K562 (cell line): ENCODE measurements at regions not wholly inside any gene's neighbourhood (a gene's known extent, or its start where the extent isn't known, plus 50 kb on each side); places are given as distances from the start of the nearest gene placed in this dataset.

ENCODE experiments used
- ATAC-seq: fragments of 200-7000 bp; cut with Tn5 transposase; 3 replicates; pipeline ENCODE4 v1.9.1; 2020; ENCODE audit warnings: moderate library complexity
- BruUV-seq: library from RNA; stranded (reverse); fragments of 400-500 nt; replicated peaks from 2 replicates; lab custom pipeline; 2021; lab: Mats Ljungman, UMichigan
- CTCF ChIA-PET: fragments of 300-600 bp; formaldehyde crosslinking; extraction: SDS; loops from one replicate; lab custom pipeline; 2021; ENCODE audit warnings: low intra/inter-chr PET ratio; lab: Yijun Ruan, JAX
- POLR2A ChIA-PET: fragments of 300-600, 350-650 bp; sonication (Branson Sonifier 250); formaldehyde crosslinking; extraction: SDS; loops from one replicate; lab custom pipeline; 2021; ENCODE audit warnings: antibody characterized with exemption, inconsistent platforms; lab: Yijun Ruan, JAX
- DNase-seq, 4 experiments: peaks; one replicate each; pipeline versions ENCODE4 v3.0.0 to v3.0.0-alpha.2; 2011 to 2018; ENCODE audit warnings: low spot score in 3 of 4, mixed read lengths in 3 of 4; ENCODE audit errors: extremely low read depth in 1 of 4
- FAIRE-seq: peaks from 2 replicates; lab custom pipeline; 2011; peaks lifted over from hg19 to GRCh38; lab: Jason Lieb, UNC
- H2AFZ ChIP-seq: 2 replicates; pipeline ENCODE4 v1.6.0; 2011; ENCODE audit warnings: low read depth, low read length, control low read depth, inconsistent platforms
- H3K27ac ChIP-seq: fragments of 200-600 bp; 3 replicates; pipeline ENCODE4 v1.8.0; 2011; ENCODE audit warnings: low read depth, mild to moderate bottlenecking, control low read depth, inconsistent platforms, low read length, moderate library complexity, mixed read lengths; ENCODE audit errors: extremely low read depth
- H3K27me3 ChIP-seq, 2 experiments: fragments of 300-600 bp in 1 of 2; 2 replicates in 1 of 2; 3 replicates in 1 of 2; pipeline versions ENCODE4 v1.6.0 to v1.8.0; 2011; ENCODE audit warnings: inconsistent platforms in 2 of 2, low read length in 2 of 2, mild to moderate bottlenecking in 1 of 2, mixed read lengths in 1 of 2, moderate library complexity in 1 of 2; ENCODE audit not compliant: control insufficient read depth in 2 of 2, insufficient read depth in 2 of 2
- H3K36me3 ChIP-seq: fragments of 300-600 bp; 3 replicates; pipeline ENCODE4 v1.8.0; 2011; ENCODE audit warnings: mild to moderate bottlenecking, low read length, inconsistent platforms; ENCODE audit not compliant: control insufficient read depth, insufficient read depth
- H3K4me1 ChIP-seq, 2 experiments: fragments of 200-600 bp in 1 of 2; replicated peaks in 1 of 2; 2 replicates in 1 of 2; 3 replicates in 1 of 2; pipeline versions ENCODE4 v1.5.1 to v1.8.0; 2011; ENCODE audit warnings: inconsistent platforms in 2 of 2, low read length in 2 of 2, mild to moderate bottlenecking in 1 of 2, mixed read lengths in 1 of 2, moderate library complexity in 1 of 2; ENCODE audit not compliant: control insufficient read depth in 2 of 2, insufficient read depth in 2 of 2
- H3K4me2 ChIP-seq: 2 replicates; pipeline ENCODE4 v1.6.1; 2011; ENCODE audit warnings: low read length, control low read depth, inconsistent platforms, mixed read lengths; ENCODE audit not compliant: insufficient read depth
- H3K4me3 ChIP-seq: fragments of 200-600 bp; sonication (generic), shearing (Covaris generic); 2 replicates; pipeline ENCODE4 v1.5.1; 2016; ENCODE audit warnings: control low read depth, inconsistent platforms
- H3K79me2 ChIP-seq: fragments of 200-600 bp; 3 replicates; pipeline ENCODE4 v1.8.0; 2011; ENCODE audit warnings: low read length, inconsistent platforms; ENCODE audit not compliant: control insufficient read depth, insufficient read depth
- H3K9ac ChIP-seq, 2 experiments: 2 replicates each; pipeline versions ENCODE4 v1.6.0 to v1.6.1; 2011; ENCODE audit warnings: low read depth in 2 of 2, low read length in 2 of 2, control low read depth in 1 of 2, inconsistent platforms in 1 of 2, mild to moderate bottlenecking in 1 of 2, mixed read lengths in 1 of 2; ENCODE audit not compliant: insufficient read depth in 1 of 2
- H3K9me1 ChIP-seq: one replicate; pipeline ENCODE4 v1.6.0; 2011; ENCODE audit warnings: inconsistent platforms, mild to moderate bottlenecking, low read length, moderate library complexity; ENCODE audit not compliant: control insufficient read depth, insufficient read depth
- H3K9me3 ChIP-seq: replicated peaks from 2 replicates; pipeline ENCODE4 v1.5.1; 2011; ENCODE audit warnings: low read depth, low read length, inconsistent platforms; ENCODE audit not compliant: control insufficient read depth, insufficient read depth
- H4K20me1 ChIP-seq: replicated peaks from 2 replicates; pipeline ENCODE4 v1.6.1; 2011; ENCODE audit warnings: low read length, inconsistent platforms, mixed read lengths; ENCODE audit not compliant: control insufficient read depth, insufficient read depth
- BCL6 ChIP-seq: fragments of 250-450 bp; sonication (Bioruptor Pico); IDR thresholded peaks from 2 replicates; pipeline ENCODE4 v1.4.0; 2020
- CTCF ChIP-seq, 3 experiments: IDR thresholded peaks in 2 of 3; conservative IDR thresholded peaks in 1 of 3; 2 replicates each; pipeline ENCODE4 v1.5.1; 2011 to 2012; ENCODE audit warnings: low read length in 3 of 3, mild to moderate bottlenecking in 3 of 3, control low read depth in 2 of 3, improper control_type of control experiment in 1 of 3, inconsistent platforms in 1 of 3, low read depth in 1 of 3, mixed read lengths in 1 of 3, moderate library complexity in 1 of 3; ENCODE audit not compliant: insufficient read depth in 2 of 3
- FOXK2 ChIP-seq, 2 experiments: fragments of 450-650 bp; IDR thresholded peaks in 1 of 2; conservative IDR thresholded peaks in 1 of 2; 2 replicates each; pipeline ENCODE4 v1.6.1; 2016; ENCODE audit warnings: low read depth in 2 of 2, mild to moderate bottlenecking in 1 of 2
- POU5F1 ChIP-seq: fragments of 150-350 bp; IDR thresholded peaks from 2 replicates; pipeline ENCODE4 v1.6.1; 2014; ENCODE audit warnings: borderline replicate concordance, low read length, low read depth, mild to moderate bottlenecking; ENCODE audit not compliant: partially characterized antibody
- RAD21 ChIP-seq, 2 experiments: fragments of 250-450 bp in 1 of 2; fragments of 450-650 bp in 1 of 2; sonication (Bioruptor Pico) in 1 of 2; formaldehyde crosslinking in 1 of 2; IDR thresholded peaks in 1 of 2; conservative IDR thresholded peaks in 1 of 2; 2 replicates each; pipeline versions ENCODE4 v1.4.0 to v1.8.0; 2020 to 2022; ENCODE audit warnings: mild to moderate bottlenecking in 2 of 2, moderate library complexity in 1 of 2
- STAG1 ChIP-seq: sonication (generic); formaldehyde crosslinking; IDR thresholded peaks from 2 replicates; pipeline ENCODE4 v1.5.0; 2020; ENCODE audit warnings: missing genetic modification reagents, borderline replicate concordance
- SUPT5H ChIP-seq: fragments of 450-650 bp; IDR thresholded peaks from 2 replicates; pipeline ENCODE4 v1.6.1; 2016
- ZNF239 ChIP-seq: fragments of 250-450 bp; sonication (Bioruptor Pico); IDR thresholded peaks from 2 replicates; pipeline ENCODE4 v1.4.0; 2020; ENCODE audit warnings: mild to moderate bottlenecking
- WGBS: fragments of 100-300 bp; shearing (Covaris generic); methylation state at CpG from one replicate; pipeline ENCODE4 v1.1.6; 2016; ENCODE audit warnings: low coverage, mixed read lengths; ENCODE audit not compliant: insufficient coverage; ENCODE audit errors: missing lambda C conversion rate; 5-methylcytosine and 5-hydroxymethylcytosine counted together
- in situ Hi-C: fragments of 300-500 bp; cut with MboI; formaldehyde crosslinking; loops from 4 replicates; pipeline ENCODE4 v1.15.0; 2018; ENCODE audit warnings: inconsistent platforms, mixed read lengths
- intact Hi-C: fragments of 100-400 bp; cut with micrococcal nuclease; formaldehyde crosslinking; loops from 2 replicates; pipeline ENCODE4 v1.14.2; 2022

GRCh38 chr12:83823386-83824045, 1089.1 kb downstream of the SLC6A15 start:
- ChIA-PET CTCF (no interaction called here), POLR2A (no interaction called here)
- in situ Hi-C loops (no loop called here), intact Hi-C loops (loop anchor here (5.0 kb wide), 1 partner anchor 1136 kb away; the partner anchor contains the start of gene TMTC2)
- Histone ChIP-seq H3K4me1 (no peaks in the 10 kb centered on the region), H3K9me1 (no peaks in the 10 kb centered on the region), H3K9me3 (no peaks in the 10 kb centered on the region; the same call in 1 of the 2 replicates), H3K9ac (no peak overlapping the region), H3K4me2 (no peak overlapping the region), H4K20me1 (no peaks in the 10 kb centered on the region), H3K36me3 (no peaks in the 10 kb centered on the region), H3K27ac (no peak overlapping the region), H3K79me2 (no peaks in the 10 kb centered on the region), H3K27me3 (no peaks in the 10 kb centered on the region), H2AFZ (no peak overlapping the region), H3K4me3 (no peak overlapping the region)
- TF ChIP-seq POU5F1, result no peak
- TF ChIP-seq FOXK2 (conservative IDR thresholded peaks at IDR 0.05 in 1 of 2, IDR thresholded peaks at IDR 0.05 in 1 of 2; ENCODE audit: low read depth in 2 of 2), result no peak
- no peak for TF ChIP-seq SUPT5H
- no peak for TF ChIP-seq ZNF239 (CRISPR knock-in tag)
- peak; percentile 60; the same call in 1 of the 2 replicates for TF ChIP-seq STAG1 (CRISPR knock-in tag)
- no peak for TF ChIP-seq BCL6 (CRISPR knock-in tag)
- TF ChIP-seq CTCF (IDR thresholded peaks at IDR 0.05 in 2 of 3, conservative IDR thresholded peaks at IDR 0.05 in 1 of 3; ENCODE audit: insufficient read depth in 2 of 3, low read depth in 1 of 3, low read length in 3 of 3), result peak; percentile 23 to 40 (median 25); a peak in 3 of 6 replicates
- peak in 1 of 2 experiments; percentile 49; a peak in 3 of 4 replicates for TF ChIP-seq RAD21 (CRISPR knock-in tag; conservative IDR thresholded peaks at IDR 0.05 in 1 of 2, IDR thresholded peaks at IDR 0.05 in 1 of 2)
- ATAC-seq (peak; percentile 49; the same call in 1 of the 3 replicates), DNase-seq (peak in 3 of 4 experiments; percentile 5 to 20 (median 5)), FAIRE-seq (no peak)
- no TSS peak for BruUV-seq
- 0% methylated on average over 8 of the region's 8 CpGs for WGBS
